ENCODE measurements at regions not wholly inside any gene's neighbourhood (a gene's known extent, or its start where the extent isn't known, plus 50 kb on each side); places are given as distances from the start of the nearest gene placed in this dataset.

- no peak for DNase-seq (ENCODE audit: extremely low spot score)
- CTCF ChIA-PET: interaction anchor here (1.4 to 2.7 kb wide), 3 partner anchors 11 to 18 kb away, joined by 5 to 8 read pairs (median 6); no protein-coding TSS in a partner anchor
- no peak for TF ChIP-seq CTCF (IDR thresholded peaks at IDR 0.05; ENCODE audit: control extremely low read depth, extremely low read depth, low read depth, missing control alignments)
- POLR2A ChIA-PET: no interaction called here
Observed at GRCh38 chr14:39731912-39732311, 299.7 kb upstream of the FBXO33 start.

- CTCF ChIA-PET: interaction anchor here (2.1 kb wide), 1 partner anchor 13 kb away, joined by 7 read pairs; no protein-coding TSS in a partner anchor
- no peak for TF ChIP-seq CTCF (IDR thresholded peaks at IDR 0.05; ENCODE audit: control extremely low read depth, extremely low read depth, low read depth, missing control alignments)
- POLR2A ChIA-PET: no interaction called here
- DNase-seq (ENCODE audit: extremely low spot score): no peak
Observed at GRCh38 chr14:39726563-39726962, 294.3 kb upstream of the FBXO33 start.

GRCh38 chr14:39722547-39723273 lies 290.5 kb upstream of the FBXO33 start:
- no peak for TF ChIP-seq CTCF (IDR thresholded peaks at IDR 0.05; ENCODE audit: control extremely low read depth, extremely low read depth, low read depth, missing control alignments)
- CTCF ChIA-PET: no interaction called here

GRCh38 chr14:39716987-39717570 lies 284.8 kb upstream of the FBXO33 start:
- CTCF ChIA-PET: interaction anchor here (1.3 kb wide), 1 partner anchor 12 kb away, joined by 5 read pairs; no protein-coding TSS in a partner anchor
- POLR2A ChIA-PET: no interaction called here
- TF ChIP-seq CTCF (IDR thresholded peaks at IDR 0.05; ENCODE audit: control extremely low read depth, extremely low read depth, low read depth, missing control alignments): no peak
- no peak for DNase-seq (ENCODE audit: extremely low spot score)

More at GRCh38 chr14:39722547-39723273, 290.5 kb upstream of the FBXO33 start:
- DNase-seq (ENCODE audit: extremely low spot score): no peak
- POLR2A ChIA-PET: no interaction called here

- no peak for DNase-seq (ENCODE audit: extremely low spot score)
- TF ChIP-seq CTCF (IDR thresholded peaks at IDR 0.05; ENCODE audit: control extremely low read depth, extremely low read depth, low read depth, missing control alignments): no peak
- POLR2A ChIA-PET: no interaction called here
- CTCF ChIA-PET: interaction anchor here (1.3 to 1.8 kb wide), 5 partner anchors 13 to 42 kb away, joined by 3 to 7 read pairs (median 4); no protein-coding TSS in a partner anchor
Observed at GRCh38 chr14:39712293-39712999, 280.2 kb upstream of the FBXO33 start.

- CTCF ChIA-PET: interaction anchor here (1.2 kb wide), 2 partner anchors 8 to 13 kb away, joined by 3 to 5 read pairs; no protein-coding TSS in a partner anchor
- no peak for DNase-seq (ENCODE audit: extremely low spot score)
- TF ChIP-seq CTCF (IDR thresholded peaks at IDR 0.05; ENCODE audit: control extremely low read depth, extremely low read depth, low read depth, missing control alignments): no peak
- POLR2A ChIA-PET: no interaction called here
Observed at GRCh38 chr14:39704594-39704993, 272.4 kb upstream of the FBXO33 start.
